Prostate gland (tissue), 2 donors: ENCODE measurements at regions not wholly inside any gene's neighbourhood (a gene's known extent, or its start where the extent isn't known, plus 50 kb on each side); places are given as distances from the start of the nearest gene placed in this dataset.

ENCODE experiments used
- CTCF ChIP-seq, 4 experiments: fragments of 200-600 bp in 2 of 4; fragments of 450-650 bp in 2 of 4; sonication (generic) in 2 of 4; IDR thresholded peaks; 1 replicate in 3 of 4; 2 replicates in 1 of 4; pipeline ENCODE4 v1.5.1; 2016 to 2019; ENCODE audit warnings: antibody characterized with exemption in 4 of 4, mild to moderate bottlenecking in 2 of 4, moderate library complexity in 2 of 4
- POLR2A ChIP-seq: fragments of 450-650 bp; IDR thresholded peaks from one replicate; pipeline ENCODE4 v1.6.1; 2016; ENCODE audit warnings: antibody characterized with exemption, mild to moderate bottlenecking

GRCh38 chr15:62579842-62580241 lies 414.8 kb upstream of the C2CD4B start:
- TF ChIP-seq CTCF (IDR thresholded peaks at IDR 0.05) (no peak), POLR2A (no peak)
